CMK (cell line): ENCODE measurements at regions not wholly inside any gene's neighbourhood (a gene's known extent, or its start where the extent isn't known, plus 50 kb on each side); places are given as distances from the start of the nearest gene placed in this dataset.

ENCODE experiments used
- DNase-seq: peaks from one replicate; pipeline ENCODE4 v3.0.0-alpha.2; 2010; ENCODE audit warnings: low read depth

DNA sequence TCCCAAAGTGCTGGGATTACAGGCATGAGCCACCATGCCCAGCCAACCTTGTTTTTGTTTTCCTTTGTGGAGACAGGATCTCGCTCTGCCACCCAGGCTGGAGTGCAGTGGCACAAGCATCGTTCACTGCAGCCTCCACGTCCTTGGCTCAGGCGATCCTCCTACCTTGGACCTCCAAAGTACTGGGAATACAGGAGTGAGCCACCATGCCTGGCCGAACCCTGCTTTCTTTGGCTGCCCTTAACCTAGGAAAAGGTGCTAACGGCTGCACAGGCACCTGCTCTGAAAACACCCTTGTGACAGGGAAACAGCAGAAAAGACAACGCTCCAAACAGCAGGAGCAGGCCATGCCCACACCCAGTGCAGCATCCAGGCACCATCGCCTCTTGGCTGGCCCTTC is 71.9 kb downstream of the OAT start:
- DNase-seq = no peak

GRCh38 chr10:124345521-124345920 is 73.2 kb downstream of the OAT start:
- no peak for DNase-seq

DNA sequence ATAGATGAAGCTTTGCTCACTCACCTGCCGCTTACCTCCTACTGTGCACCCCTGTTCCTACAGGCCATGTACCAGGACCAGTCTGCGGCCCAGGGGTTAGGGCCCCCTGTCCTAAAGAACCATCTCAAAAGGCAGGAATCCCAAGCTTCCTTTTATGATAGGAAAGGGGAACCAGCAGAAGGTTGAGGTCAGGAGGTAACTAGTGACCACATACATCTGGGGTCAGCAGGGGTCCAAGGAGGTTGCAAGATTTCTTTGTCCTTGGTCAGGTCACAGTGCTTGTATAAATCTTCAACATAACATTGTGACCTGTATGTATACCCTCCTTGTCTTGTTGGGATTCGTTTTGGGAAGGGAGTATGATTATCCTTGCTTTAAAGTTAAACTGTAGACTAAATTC is 73.8 kb downstream of the OAT start:
- no peak for DNase-seq

GRCh38 chr10:124344266-124344590 is 74.5 kb downstream of the OAT start:
- no peak for DNase-seq

DNA sequence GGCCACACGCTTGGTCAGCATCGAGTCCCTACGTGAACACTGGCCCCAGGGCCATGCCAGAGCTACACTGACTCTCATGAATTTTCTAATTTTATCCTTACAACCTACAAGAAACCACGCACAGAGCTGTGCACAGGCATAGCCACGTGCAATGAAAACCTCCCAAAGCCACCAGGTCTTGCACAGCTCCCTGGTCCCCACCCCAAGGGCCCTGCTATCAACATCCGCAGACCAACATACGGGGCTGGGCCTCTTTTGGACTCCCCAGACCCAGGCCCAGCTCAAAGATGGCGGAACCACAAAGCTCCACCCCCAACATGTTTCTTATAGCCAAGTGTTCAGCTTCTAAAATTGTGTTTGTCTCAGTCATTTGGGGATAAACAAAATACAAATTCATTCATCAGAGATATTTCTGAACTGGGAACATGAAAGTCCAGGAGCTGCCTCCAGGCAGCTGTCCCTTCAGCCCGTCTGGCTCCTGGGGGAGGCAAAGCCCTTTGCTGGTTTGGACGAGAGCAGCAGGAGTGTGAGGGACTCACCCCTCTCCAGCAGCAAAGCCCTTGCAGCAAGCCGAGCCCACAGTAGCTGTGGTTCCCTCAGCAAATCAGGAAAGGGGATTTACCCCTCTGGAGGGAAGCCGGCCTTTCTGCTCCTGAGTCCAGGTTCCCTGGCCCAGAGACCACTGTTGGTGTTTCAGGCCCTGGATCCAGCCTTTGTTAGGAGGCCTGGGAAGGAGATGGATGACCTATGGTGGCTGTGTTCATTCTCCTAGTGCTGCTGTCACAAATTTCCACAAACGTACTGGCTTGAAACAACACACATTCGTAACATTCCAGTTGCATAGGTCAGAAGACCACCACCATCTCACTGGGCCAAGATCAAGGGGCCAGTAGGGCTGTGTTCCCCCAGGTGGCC is 75.1 kb downstream of the OAT start:
- no peak for DNase-seq

DNA sequence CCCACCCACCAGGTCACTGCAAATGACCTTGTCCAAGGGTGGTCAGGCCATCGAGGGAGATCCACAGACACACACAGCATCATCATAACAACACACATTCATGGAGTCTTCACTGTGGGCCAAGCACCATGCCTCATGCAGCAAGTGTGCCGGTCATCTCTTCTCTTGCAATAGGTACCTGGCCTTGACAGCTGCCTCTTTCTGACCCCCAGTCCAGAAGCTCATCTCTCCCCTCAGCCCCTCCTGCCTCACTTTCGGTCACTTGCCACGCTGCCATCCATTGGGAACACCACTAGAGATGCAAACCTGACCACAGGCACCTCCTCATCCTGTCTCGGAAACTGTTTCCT is 75.9 kb downstream of the OAT start:
- no peak for DNase-seq

- DNase-seq = no peak
Observed at GRCh38 chr10:124342136-124342820, 76.4 kb downstream of the OAT start.

DNA sequence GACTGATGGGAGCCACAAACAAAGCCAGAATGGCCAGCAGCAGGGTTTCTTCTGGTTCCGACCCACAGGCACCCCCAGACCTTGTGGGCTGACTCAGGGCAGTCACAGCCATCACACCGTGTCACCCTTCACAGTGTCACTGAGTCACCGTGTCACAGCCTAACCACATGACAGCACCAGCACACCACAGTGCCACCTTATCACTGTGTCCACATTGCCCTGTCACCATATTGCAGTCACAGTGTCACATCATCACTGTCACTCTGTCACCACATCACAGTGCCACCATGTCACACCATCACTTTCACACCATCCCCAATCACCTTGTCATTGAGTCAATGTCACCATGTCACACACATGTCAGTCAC is 77.0 kb downstream of the OAT start:
- peak; percentile 5 for DNase-seq

- no peak for DNase-seq
Observed at GRCh38 chr10:124340033-124340760, 78.5 kb downstream of the OAT start.

DNA sequence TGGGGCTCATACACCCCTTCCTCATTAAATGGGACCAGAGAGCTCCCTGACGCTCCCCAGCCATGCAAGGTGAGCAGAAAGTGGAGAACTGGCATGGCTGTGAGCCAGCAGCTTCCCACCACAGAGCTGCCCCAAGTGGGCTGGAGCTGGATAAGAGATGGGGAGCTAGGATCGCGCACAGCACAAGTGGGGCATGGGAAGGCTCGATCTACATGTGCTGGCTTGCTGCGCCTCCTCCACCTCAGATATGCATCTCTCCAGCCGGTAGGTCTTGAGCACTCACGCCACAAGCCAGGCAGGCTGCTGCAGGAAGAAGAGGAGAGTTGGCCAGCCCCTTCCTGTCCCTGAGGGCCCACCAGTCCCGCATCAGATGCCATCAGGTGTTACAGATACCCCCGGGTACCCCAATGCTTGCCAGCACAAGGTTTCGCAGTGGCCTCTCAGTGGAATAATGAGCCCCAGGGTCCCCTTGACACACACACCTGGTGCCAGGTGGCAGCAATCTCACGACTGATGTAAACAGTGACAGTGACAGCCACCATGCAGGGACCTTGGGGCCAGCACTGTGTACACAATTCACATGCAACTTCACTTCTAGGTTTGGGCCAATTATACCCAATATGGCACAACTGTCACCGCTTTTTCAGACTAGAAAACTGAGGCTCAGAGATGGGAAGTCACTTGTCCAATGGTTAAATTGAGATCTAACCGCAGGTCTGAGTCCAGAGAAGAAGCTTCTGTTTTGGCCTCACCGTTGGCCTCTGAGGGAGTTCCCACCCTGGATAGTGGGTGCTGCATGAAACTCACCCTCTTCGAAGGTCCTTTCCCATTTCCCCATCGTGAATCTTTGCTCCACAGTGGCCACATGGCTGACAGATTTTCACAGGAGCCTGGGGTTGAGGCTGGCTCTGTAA is 79.3 kb downstream of the OAT start:
- no peak for DNase-seq

DNA sequence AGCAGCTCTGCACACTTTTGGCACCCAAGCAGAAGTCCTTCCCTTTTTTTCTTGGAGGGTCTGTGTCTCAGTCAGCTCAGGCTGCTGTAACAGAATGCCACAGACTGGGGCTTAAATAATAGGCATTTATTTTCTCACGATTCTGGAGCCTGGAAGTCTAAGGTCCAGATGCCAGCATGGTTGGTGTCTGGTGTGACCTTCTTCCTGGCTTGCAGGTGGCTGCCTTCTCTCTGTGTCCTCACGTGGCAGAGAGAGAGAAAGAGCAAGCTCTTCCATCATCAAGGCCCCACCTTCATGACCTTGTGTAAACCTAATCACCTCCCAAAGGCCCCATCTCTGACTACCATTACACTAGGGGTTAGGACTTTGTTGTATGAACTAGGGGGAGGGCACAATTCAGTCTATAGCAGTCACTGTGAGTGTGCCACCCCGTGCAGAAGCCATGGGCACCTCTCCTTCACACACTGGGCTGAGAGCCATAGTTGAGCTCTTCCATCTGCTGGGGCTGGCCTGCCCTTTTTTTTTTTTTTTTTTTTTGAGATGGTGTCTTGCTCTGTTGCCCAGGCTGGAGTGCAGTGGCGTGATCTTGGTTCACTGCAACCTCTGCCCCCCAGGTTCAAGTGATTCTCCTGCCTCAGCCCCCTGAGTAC is 80.3 kb downstream of the OAT start:
- no peak for DNase-seq

- no peak for DNase-seq
Observed at GRCh38 chr10:124336186-124336585, 82.5 kb downstream of the OAT start.

GRCh38 chr10:124333931-124334330 is 84.8 kb downstream of the OAT start:
- no peak for DNase-seq

- DNase-seq = no peak
Observed at GRCh38 chr10:124332426-124332825, 86.3 kb downstream of the OAT start.

GRCh38 chr10:124329941-124330340 is 88.8 kb downstream of the OAT start:
- no peak for DNase-seq

DNA sequence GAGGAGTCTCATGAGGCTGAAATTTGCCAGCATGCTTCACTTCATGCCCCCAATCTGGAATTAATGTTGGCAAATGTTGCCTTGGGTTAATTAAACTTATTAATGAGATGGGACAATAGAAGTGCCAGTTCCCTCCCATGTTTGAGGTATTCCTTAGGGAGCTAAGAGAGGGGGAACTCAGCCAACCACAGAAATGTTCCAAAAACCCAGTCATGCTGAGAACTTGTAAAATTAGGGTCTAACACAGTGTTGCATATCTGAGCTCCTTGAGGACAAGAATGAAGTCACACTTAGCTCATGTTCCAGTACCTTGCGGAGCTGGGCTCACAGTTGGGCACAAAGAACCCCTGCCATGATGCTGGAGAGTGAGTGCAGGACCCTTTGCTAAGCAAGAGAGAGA is 89.4 kb downstream of the OAT start:
- DNase-seq = no peak

- DNase-seq = no peak
Observed at GRCh38 chr10:124328477-124329220, 90.1 kb downstream of the OAT start.

DNA sequence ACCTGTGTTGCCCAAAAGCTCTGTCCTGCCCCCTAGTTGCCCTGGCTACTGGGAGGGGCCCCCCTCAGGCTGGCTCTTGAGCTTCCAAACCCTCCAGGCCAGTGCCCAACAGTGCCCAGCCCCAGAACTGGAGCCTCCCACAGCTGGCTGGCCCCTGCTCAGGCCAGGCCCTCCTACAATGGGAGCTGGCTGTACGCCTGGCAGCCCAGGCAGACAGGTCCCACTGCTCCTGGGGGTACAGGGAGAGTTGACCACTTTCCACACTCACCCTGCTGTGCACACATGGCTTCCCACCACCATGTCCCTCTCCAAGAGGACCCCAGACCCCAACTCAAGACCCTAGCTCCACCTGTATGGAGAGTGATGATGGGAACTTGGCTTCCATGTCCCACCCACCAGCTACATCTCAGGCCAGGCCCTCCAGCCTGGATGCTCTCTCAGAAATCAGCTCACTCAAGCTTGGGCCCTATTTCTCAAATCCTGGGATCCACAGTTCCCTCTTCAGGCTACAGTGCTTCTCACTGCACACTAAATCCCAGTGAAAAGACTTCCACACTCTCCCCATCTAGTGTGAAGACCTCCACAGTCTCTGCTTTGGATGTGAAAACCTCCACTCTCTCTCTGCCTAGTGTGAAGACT is 92.6 kb downstream of the OAT start:
- no peak for DNase-seq

- DNase-seq = no peak
Observed at GRCh38 chr10:124325633-124325914, 93.1 kb downstream of the OAT start.

DNA sequence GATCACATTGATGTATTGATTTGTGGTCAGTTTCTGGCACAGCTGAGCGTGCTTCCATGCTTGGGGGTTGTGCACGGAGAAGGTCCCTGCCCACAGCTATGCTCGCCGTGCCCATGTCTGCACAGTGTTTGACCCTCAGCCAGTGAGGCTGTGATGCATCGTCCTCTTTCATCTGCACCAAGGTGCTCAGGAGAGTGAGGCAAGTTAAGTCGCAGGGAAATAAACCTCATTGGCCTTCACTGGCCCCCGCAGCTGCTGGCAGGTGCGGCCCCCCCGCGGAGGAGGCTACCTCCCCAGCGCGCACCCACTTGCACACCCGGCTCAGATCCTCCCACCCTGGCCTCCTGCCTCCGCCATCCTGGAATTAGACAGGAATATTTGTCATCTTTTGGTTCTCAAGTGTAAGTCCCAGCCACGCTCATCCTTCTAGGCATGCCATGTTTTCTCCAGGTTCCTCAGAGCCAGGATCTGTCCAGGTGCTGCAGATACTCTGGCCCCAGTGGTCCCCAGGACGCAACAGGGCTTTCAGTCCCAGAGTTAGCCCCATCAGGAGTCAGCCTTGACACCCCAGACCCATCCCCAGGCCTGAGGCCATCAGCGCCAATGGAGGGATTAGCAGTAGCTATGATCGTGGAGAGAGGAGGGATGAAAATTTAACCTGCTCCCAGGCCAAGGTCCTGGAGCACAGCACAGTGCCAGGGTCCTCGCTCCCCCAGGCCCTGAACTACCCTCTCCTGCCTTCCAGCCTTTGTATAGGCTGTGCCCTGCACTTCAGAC is 93.7 kb downstream of the OAT start:
- no peak for DNase-seq
